ENCODE measurements at regions not wholly inside any gene's neighbourhood (a gene's known extent, or its start where the extent isn't known, plus 50 kb on each side); places are given as distances from the start of the nearest gene placed in this dataset.

GRCh38 chr12:107888789-107889188 lies 114.3 kb downstream of the ASCL4 start:
- no peak for TF ChIP-seq CTCF (IDR thresholded peaks at IDR 0.05; ENCODE audit: insufficient read depth, low read length)
- no peak for TF ChIP-seq REST (IDR thresholded peaks at IDR 0.05; ENCODE audit: insufficient replicate concordance, low read depth)
- TF ChIP-seq SPI1 (IDR thresholded peaks at IDR 0.05; ENCODE audit: borderline replicate concordance, low read depth), result no peak
- no peak for TF ChIP-seq POLR2AphosphoS5 (IDR thresholded peaks at IDR 0.05; ENCODE audit: low read depth)
- TF ChIP-seq GABPA (IDR thresholded peaks at IDR 0.05; ENCODE audit: low read depth), result no peak
- no peak for DNase-seq (ENCODE audit: low read depth in 1 of 2, low spot score in 1 of 2)
- no peak overlapping the region for H3K27ac ChIP-seq (replicated peaks)
- H3K27me3 ChIP-seq (ENCODE audit: insufficient read depth, poor library complexity, severe bottlenecking), result peaks cover 3% of the 10 kb centered on the region
- no peak overlapping the region for H3K4me3 ChIP-seq (replicated peaks; ENCODE audit: insufficient read depth, low read length)

- Histone ChIP-seq H3K27me3 (ENCODE audit: insufficient read depth, poor library complexity, severe bottlenecking) (peaks cover 3% of the 10 kb centered on the region), H3K27ac (replicated peaks) (no peak overlapping the region), H3K4me3 (replicated peaks; ENCODE audit: insufficient read depth, low read length) (no peak overlapping the region)
- peak in 1 of 2 experiments; percentile 36 for DNase-seq (ENCODE audit: low read depth in 1 of 2, low spot score in 1 of 2)
- peak; percentile 16 for TF ChIP-seq CTCF (IDR thresholded peaks at IDR 0.05; ENCODE audit: insufficient read depth, low read length)
- TF ChIP-seq REST (IDR thresholded peaks at IDR 0.05; ENCODE audit: insufficient replicate concordance, low read depth), result no peak
Observed at GRCh38 chr12:107891967-107892366, 117.5 kb downstream of the ASCL4 start.

- no peak for DNase-seq (ENCODE audit: low read depth in 1 of 2, low spot score in 1 of 2)
- TF ChIP-seq POLR2AphosphoS5 (IDR thresholded peaks at IDR 0.05; ENCODE audit: low read depth), result no peak
- no peak for TF ChIP-seq REST (IDR thresholded peaks at IDR 0.05; ENCODE audit: insufficient replicate concordance, low read depth)
- no peak for TF ChIP-seq GABPA (IDR thresholded peaks at IDR 0.05; ENCODE audit: low read depth)
- no peak for TF ChIP-seq SPI1 (IDR thresholded peaks at IDR 0.05; ENCODE audit: borderline replicate concordance, low read depth)
- no peak for TF ChIP-seq CTCF (IDR thresholded peaks at IDR 0.05; ENCODE audit: insufficient read depth, low read length)
- Histone ChIP-seq H3K27ac (replicated peaks) (no peak overlapping the region), H3K27me3 (ENCODE audit: insufficient read depth, poor library complexity, severe bottlenecking) (no peaks in the 10 kb centered on the region), H3K4me3 (replicated peaks; ENCODE audit: insufficient read depth, low read length) (no peak overlapping the region)
Observed at GRCh38 chr12:107894589-107894988, 120.1 kb downstream of the ASCL4 start.
